HL-60 (cell line): ENCODE measurements at regions not wholly inside any gene's neighbourhood (a gene's known extent, or its start where the extent isn't known, plus 50 kb on each side); places are given as distances from the start of the nearest gene placed in this dataset.

Experiments used
- POLR2AphosphoS5 ChIP-seq: IDR thresholded peaks from 2 replicates; pipeline ENCODE4 v1.6.1; 2012; ENCODE audit warnings: low read depth
- TF ChIP-seq, protein P1 (sequence below): IDR thresholded peaks from one replicate; pipeline ENCODE4 v1.5.1; 2011; ENCODE audit warnings: low read length, control low read depth, inconsistent platforms; ENCODE audit not compliant: insufficient read depth

DNA sequence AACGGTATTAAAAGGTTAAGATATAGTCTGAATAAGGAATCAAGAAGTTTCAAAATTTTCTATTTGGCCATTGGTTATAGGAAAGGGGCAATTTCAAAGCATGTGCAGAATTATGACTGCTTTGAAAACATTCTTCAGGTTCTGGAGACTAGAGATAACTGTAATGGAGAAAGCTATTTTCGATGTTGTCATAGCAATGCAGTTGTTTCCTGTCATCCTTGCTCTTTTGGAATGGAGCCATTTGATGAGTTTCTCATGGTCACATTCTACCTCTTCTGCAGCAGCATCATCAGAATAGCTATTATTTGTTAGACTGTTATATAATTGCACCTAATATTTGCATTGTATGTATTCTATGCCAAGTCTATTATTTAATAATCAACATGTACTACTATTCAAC, 368.2 kb upstream of the NR3C2 start:
- TF ChIP-seq, protein P1, sequence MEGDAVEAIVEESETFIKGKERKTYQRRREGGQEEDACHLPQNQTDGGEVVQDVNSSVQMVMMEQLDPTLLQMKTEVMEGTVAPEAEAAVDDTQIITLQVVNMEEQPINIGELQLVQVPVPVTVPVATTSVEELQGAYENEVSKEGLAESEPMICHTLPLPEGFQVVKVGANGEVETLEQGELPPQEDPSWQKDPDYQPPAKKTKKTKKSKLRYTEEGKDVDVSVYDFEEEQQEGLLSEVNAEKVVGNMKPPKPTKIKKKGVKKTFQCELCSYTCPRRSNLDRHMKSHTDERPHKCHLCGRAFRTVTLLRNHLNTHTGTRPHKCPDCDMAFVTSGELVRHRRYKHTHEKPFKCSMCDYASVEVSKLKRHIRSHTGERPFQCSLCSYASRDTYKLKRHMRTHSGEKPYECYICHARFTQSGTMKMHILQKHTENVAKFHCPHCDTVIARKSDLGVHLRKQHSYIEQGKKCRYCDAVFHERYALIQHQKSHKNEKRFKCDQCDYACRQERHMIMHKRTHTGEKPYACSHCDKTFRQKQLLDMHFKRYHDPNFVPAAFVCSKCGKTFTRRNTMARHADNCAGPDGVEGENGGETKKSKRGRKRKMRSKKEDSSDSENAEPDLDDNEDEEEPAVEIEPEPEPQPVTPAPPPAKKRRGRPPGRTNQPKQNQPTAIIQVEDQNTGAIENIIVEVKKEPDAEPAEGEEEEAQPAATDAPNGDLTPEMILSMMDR, result no peak
- TF ChIP-seq POLR2AphosphoS5, result no peak
